Astrocyte of the spinal cord (primary cell): ENCODE measurements at regions not wholly inside any gene's neighbourhood (a gene's known extent, or its start where the extent isn't known, plus 50 kb on each side); places are given as distances from the start of the nearest gene placed in this dataset.
A peak's percentile ranks its signal among the peaks of the same experiment; 100 is the strongest.

Experiments used
- DNase-seq: peaks from one replicate; pipeline ENCODE4 v3.0.0; 2011; ENCODE audit warnings: low read depth, low spot score
- H3K4me3 ChIP-seq: 2 replicates; pipeline ENCODE4 v1.5.1; 2011; ENCODE audit warnings: low read depth, mild to moderate bottlenecking, low read length, moderate library complexity
- in situ Hi-C: cut with HindIII; loops from 2 replicates; pipeline ENCODE4 v1.10.0; 2017; ENCODE audit warnings: low sequenced_read_pairs
- TF ChIP-seq, protein P1 (sequence below): IDR thresholded peaks from 2 replicates; pipeline ENCODE4 v1.5.1; 2012; ENCODE audit warnings: low read depth, mild to moderate bottlenecking, low read length, inconsistent platforms

DNA sequence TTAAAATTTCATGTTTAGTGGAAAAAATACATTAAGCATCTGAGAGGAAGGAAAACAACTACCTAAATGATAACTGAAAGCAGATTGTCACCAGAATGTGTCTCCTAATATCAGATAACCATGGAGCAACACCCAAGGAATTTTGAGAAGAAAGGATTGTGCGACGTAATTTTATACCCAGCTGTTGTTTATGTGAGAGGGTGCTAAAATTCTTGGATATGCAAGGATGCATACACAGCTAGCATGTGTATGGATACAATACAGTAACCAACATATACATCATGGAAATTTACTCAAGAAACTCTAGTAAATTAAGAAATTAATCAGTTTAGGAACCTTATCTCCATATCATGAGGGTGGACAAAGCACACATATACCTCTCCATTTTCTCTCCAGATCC, 290.9 kb downstream of the HS3ST3A1 start:
- H3K4me3 ChIP-seq, result no peak overlapping the region
- TF ChIP-seq, protein P1, sequence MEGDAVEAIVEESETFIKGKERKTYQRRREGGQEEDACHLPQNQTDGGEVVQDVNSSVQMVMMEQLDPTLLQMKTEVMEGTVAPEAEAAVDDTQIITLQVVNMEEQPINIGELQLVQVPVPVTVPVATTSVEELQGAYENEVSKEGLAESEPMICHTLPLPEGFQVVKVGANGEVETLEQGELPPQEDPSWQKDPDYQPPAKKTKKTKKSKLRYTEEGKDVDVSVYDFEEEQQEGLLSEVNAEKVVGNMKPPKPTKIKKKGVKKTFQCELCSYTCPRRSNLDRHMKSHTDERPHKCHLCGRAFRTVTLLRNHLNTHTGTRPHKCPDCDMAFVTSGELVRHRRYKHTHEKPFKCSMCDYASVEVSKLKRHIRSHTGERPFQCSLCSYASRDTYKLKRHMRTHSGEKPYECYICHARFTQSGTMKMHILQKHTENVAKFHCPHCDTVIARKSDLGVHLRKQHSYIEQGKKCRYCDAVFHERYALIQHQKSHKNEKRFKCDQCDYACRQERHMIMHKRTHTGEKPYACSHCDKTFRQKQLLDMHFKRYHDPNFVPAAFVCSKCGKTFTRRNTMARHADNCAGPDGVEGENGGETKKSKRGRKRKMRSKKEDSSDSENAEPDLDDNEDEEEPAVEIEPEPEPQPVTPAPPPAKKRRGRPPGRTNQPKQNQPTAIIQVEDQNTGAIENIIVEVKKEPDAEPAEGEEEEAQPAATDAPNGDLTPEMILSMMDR, result no peak
- no peak for DNase-seq
- in situ Hi-C loops, result no loop called here

DNA sequence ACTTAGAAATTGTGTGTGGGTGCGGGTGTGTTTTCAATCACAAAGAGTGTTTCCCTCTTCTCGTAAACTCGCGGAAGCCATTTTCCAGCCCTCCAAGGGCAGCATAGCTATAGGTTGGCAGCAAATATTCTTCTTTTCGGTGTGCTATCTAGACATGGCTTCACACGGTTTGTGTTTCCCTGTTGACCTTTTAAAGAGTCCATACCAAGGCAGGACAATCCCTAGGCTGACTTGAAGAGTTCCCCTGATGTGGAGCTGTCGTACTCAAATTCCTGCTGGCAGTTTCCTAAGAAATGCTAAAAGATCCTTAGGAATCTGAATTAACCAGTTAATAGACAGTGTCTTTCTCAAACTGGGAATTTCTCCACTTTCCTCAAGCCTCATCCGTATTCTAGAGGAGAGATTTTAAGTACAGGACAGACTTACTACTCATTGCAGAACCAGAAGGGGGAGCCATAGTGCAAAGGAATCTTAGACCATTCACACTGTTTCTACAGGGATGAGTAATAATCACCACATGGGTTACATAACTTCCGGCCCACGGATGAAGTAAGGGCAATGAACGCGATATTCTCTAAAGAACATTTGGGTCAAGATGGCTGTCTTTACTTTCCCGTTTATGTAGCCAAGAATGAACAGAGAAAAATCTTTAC, 288.6 kb upstream of the ELAC2 start:
- in situ Hi-C loops, result no loop called here
- H3K4me3 ChIP-seq, result no peak overlapping the region
- TF ChIP-seq, protein P1, result peak; percentile 71
- DNase-seq, result peak; percentile 84

DNA sequence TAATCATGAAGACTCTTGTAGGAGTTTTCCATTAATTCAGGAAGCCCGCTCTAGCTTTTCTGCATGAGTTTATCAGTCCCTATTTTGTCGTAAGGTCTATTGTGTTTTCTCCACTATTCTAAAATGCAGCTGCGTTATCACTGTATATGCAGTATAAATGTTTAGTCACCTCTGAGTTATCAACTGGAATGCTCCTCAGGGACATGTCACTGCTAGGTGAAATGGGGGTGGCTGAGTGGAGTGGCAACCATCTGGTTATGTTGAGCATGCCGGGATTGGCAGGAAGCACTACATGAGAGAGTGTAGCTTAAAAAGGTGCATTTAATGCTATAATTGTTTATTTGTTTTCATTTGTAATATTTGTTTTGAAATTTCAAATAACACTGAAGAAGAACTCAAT, 285.2 kb upstream of the ELAC2 start:
- TF ChIP-seq, protein P1, result no peak
- H3K4me3 ChIP-seq, result no peak overlapping the region
- DNase-seq, result no peak
- in situ Hi-C loops, result no loop called here

DNA sequence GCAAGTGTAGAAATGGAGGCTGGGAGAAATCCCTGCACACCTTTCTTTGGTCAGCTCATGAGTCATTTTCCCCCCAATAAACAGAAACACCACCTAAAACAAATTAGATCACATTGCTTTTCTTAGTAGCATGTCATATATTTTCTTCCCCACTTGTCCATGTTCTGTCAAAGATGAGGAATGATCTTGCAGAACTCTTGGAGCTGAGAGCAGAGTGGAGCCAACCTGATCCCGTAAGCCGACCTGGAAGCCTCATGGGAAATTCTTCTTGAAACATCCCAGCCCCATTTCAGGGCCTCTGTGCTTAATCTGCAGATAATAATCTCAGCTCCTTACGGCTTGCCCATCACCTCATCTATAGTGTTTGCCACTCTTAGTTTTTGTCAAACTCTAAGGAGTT, 284.6 kb upstream of the ELAC2 start:
- DNase-seq, result no peak
- TF ChIP-seq, protein P1, result no peak
- no peak overlapping the region for H3K4me3 ChIP-seq
- in situ Hi-C loops, result no loop called here

DNA sequence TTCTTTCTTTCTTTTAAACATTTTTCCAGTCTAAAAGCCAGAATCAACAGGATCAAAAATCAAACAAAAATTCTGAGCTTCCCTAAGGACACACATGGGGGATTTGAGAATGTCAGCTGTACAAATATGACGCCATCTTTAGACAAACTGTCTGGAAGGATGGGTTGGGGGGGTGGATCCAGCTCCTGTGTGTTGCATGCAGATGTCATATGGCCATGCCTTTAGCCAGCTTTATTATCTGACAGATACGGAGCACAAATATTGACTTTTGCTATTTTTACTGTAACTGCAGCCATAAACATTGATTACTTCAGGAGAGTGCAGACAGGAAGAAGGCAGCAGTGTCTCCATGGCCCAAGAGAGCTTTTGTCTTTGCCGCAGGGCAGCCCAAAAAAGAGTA, 279.4 kb upstream of the ELAC2 start:
- DNase-seq, result no peak
- H3K4me3 ChIP-seq, result no peak overlapping the region
- TF ChIP-seq, protein P1, result no peak
- in situ Hi-C loops, result no loop called here

DNA sequence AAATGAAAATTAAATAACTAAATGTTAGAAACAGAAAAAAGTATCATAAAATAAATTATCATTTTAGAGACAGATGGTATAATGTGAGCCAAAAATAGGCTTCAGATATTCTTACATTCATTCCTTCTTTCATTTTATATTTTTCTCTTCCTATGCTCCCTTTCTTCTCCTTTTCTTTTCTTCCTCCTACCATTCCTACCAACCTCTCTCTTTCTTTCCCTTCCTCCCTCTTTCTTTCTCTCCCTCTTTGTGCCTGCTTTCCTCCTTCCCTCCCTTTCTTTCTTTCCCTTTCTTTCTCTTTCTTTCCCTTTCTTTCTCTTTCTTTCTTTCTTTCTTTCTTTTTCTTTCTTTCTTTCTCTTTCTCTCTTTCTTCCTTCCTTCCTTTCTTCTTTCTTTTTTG, 275.6 kb upstream of the ELAC2 start:
- TF ChIP-seq, protein P1, result no peak
- in situ Hi-C loops, result no loop called here
- H3K4me3 ChIP-seq, result no peak overlapping the region
- no peak for DNase-seq

DNA sequence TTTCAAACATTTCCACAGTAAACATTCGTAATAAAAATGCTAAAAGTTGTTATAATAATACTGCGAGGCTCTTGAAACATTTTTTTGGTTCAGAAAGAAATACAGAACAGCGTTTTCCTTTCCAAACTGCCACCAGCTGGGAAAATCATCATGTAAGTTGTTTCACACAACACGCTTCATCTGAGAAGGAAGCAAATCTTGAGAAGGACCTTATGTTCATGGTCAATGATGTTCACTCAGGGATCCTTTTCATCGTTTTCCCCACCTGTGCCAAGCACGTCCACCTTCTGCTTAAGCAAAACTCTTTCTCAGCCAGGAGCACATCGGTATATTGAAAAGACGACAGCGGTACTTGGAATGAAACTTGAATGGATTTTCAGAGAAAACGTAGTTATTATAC, 274.5 kb upstream of the ELAC2 start:
- H3K4me3 ChIP-seq, result no peak overlapping the region
- in situ Hi-C loops, result no loop called here
- DNase-seq, result no peak
- TF ChIP-seq, protein P1, result no peak
